Gastrocnemius medialis (tissue), 4 donors: ENCODE measurements at regions not wholly inside any gene's neighbourhood (a gene's known extent, or its start where the extent isn't known, plus 50 kb on each side); places are given as distances from the start of the nearest gene placed in this dataset.

Experiments
- CTCF ChIP-seq, 5 experiments: fragments of 450-650 bp in 3 of 5; fragments of 200-600 bp in 2 of 5; sonication (generic) in 2 of 5; IDR thresholded peaks in 4 of 5; conservative IDR thresholded peaks in 1 of 5; 1 replicate in 4 of 5; 2 replicates in 1 of 5; pipeline ENCODE4 v1.5.1; 2016 to 2019; ENCODE audit warnings: antibody characterized with exemption in 5 of 5, mild to moderate bottlenecking in 3 of 5, moderate library complexity in 3 of 5
- POLR2A ChIP-seq, 2 donors: fragments of 450-650 bp; IDR thresholded peaks; one replicate each; pipeline ENCODE4 v1.6.1; 2017; ENCODE audit warnings: antibody characterized with exemption in 2 of 2, mild to moderate bottlenecking in 2 of 2, moderate library complexity in 2 of 2

GRCh38 chr9:68648971-68649370 lies 56.1 kb upstream of the PIP5K1B start:
- no peak for TF ChIP-seq CTCF (IDR thresholded peaks at IDR 0.05 in 4 of 5, conservative IDR thresholded peaks at IDR 0.05 in 1 of 5)
- TF ChIP-seq POLR2A (IDR thresholded peaks at IDR 0.05) = no peak
